Right renal pelvis (tissue), 4 donors: ENCODE measurements at regions not wholly inside any gene's neighbourhood (a gene's known extent, or its start where the extent isn't known, plus 50 kb on each side); places are given as distances from the start of the nearest gene placed in this dataset.
"Not testable (repeated sequence)": the region's sequence is repeated elsewhere in the genome, so short reads cannot be mapped to it uniquely, and the experiment has no call there.

Experiments
- DNase-seq, 4 donors: peaks; one replicate each; pipeline ENCODE4 v3.0.0-alpha.2; 2013; ENCODE audit warnings: low read depth in 4 of 4, low spot score in 3 of 4, missing footprints in 1 of 4

- DNase-seq = no peak
Observed at GRCh38 chr12:23342407-23342806, 607.1 kb downstream of the SOX5 start.

- DNase-seq = no peak
Observed at GRCh38 chr12:23349564-23349963, 599.9 kb downstream of the SOX5 start.

GRCh38 chr12:23350808-23351207 lies 598.7 kb downstream of the SOX5 start:
- no peak for DNase-seq

GRCh38 chr12:23352670-23353069 lies 596.8 kb downstream of the SOX5 start:
- no peak for DNase-seq

GRCh38 chr12:23354800-23355199 lies 594.7 kb downstream of the SOX5 start:
- no peak for DNase-seq

- DNase-seq = no peak
Observed at GRCh38 chr12:23356440-23356839, 593.0 kb downstream of the SOX5 start.

- DNase-seq = no peak
Observed at GRCh38 chr12:23356927-23357708, 592.4 kb downstream of the SOX5 start.

- peak in 2 of 4 donors; percentile 24 to 44 for DNase-seq
Observed at GRCh38 chr12:23359975-23360701, 589.3 kb downstream of the SOX5 start.

GRCh38 chr12:23361971-23362370 lies 587.5 kb downstream of the SOX5 start:
- no peak for DNase-seq

GRCh38 chr12:23368590-23368989 lies 580.9 kb downstream of the SOX5 start:
- no peak for DNase-seq

GRCh38 chr12:23375621-23376020 lies 573.8 kb downstream of the SOX5 start:
- no peak for DNase-seq

GRCh38 chr12:23376238-23376637 lies 573.2 kb downstream of the SOX5 start:
- DNase-seq = no peak

GRCh38 chr12:23380419-23381100 lies 568.9 kb downstream of the SOX5 start:
- no peak for DNase-seq

GRCh38 chr12:23388898-23389297 lies 560.6 kb downstream of the SOX5 start:
- DNase-seq = not testable (repeated sequence)

GRCh38 chr12:23389315-23389714 lies 560.2 kb downstream of the SOX5 start:
- DNase-seq = not testable (repeated sequence)

GRCh38 chr12:23399402-23399933 lies 550.0 kb downstream of the SOX5 start:
- peak in 1 of 4 donors; percentile 8 for DNase-seq

- no peak for DNase-seq
Observed at GRCh38 chr12:23415180-23415579, 534.3 kb downstream of the SOX5 start.

- no peak for DNase-seq
Observed at GRCh38 chr12:23421556-23421955, 527.9 kb downstream of the SOX5 start.

GRCh38 chr12:23423097-23423687 lies 526.3 kb downstream of the SOX5 start:
- no peak for DNase-seq

GRCh38 chr12:23423796-23424195 lies 525.7 kb downstream of the SOX5 start:
- no peak for DNase-seq

GRCh38 chr12:23424685-23425084 lies 524.8 kb downstream of the SOX5 start:
- no peak for DNase-seq
